NCI-H774 (cell line): ENCODE measurements at regions not wholly inside any gene's neighbourhood (a gene's known extent, or its start where the extent isn't known, plus 50 kb on each side); places are given as distances from the start of the nearest gene placed in this dataset.

Experiments used
- DNase-seq: peaks from one replicate; lab custom pipeline; 2025; lab: John Stamatoyannopoulos, UW

- no peak for DNase-seq
Measured at GRCh38 chr20:11350126-11351005, 567.3 kb upstream of the BTBD3 start.

GRCh38 chr20:11352041-11352440 is 565.7 kb upstream of the BTBD3 start:
- DNase-seq, result peak; percentile 16

GRCh38 chr20:11354846-11355245 is 562.8 kb upstream of the BTBD3 start:
- DNase-seq, result no peak

GRCh38 chr20:11355345-11355744 is 562.3 kb upstream of the BTBD3 start:
- DNase-seq, result no peak

- DNase-seq, result no peak
Measured at GRCh38 chr20:11356061-11356460, 561.6 kb upstream of the BTBD3 start.

GRCh38 chr20:11362450-11362849 is 555.2 kb upstream of the BTBD3 start:
- no peak for DNase-seq

GRCh38 chr20:11364736-11365135 is 553.0 kb upstream of the BTBD3 start:
- no peak for DNase-seq

- no peak for DNase-seq
Measured at GRCh38 chr20:11366660-11367059, 551.0 kb upstream of the BTBD3 start.

GRCh38 chr20:11368499-11368898 is 549.2 kb upstream of the BTBD3 start:
- no peak for DNase-seq

- DNase-seq, result no peak
Measured at GRCh38 chr20:11368965-11369711, 548.6 kb upstream of the BTBD3 start.

- no peak for DNase-seq
Measured at GRCh38 chr20:11371831-11372230, 545.9 kb upstream of the BTBD3 start.

- DNase-seq, result no peak
Measured at GRCh38 chr20:11372876-11373790, 544.6 kb upstream of the BTBD3 start.

- no peak for DNase-seq
Measured at GRCh38 chr20:11375335-11375734, 542.4 kb upstream of the BTBD3 start.

GRCh38 chr20:11375966-11376365 is 541.7 kb upstream of the BTBD3 start:
- DNase-seq, result no peak

- DNase-seq, result no peak
Measured at GRCh38 chr20:11376420-11376819, 541.3 kb upstream of the BTBD3 start.

GRCh38 chr20:11376998-11377397 is 540.7 kb upstream of the BTBD3 start:
- DNase-seq, result no peak

GRCh38 chr20:11377761-11378160 is 539.9 kb upstream of the BTBD3 start:
- no peak for DNase-seq

- DNase-seq, result no peak
Measured at GRCh38 chr20:11378252-11378651, 539.4 kb upstream of the BTBD3 start.

- DNase-seq, result no peak
Measured at GRCh38 chr20:11379257-11380011, 538.3 kb upstream of the BTBD3 start.

GRCh38 chr20:11380283-11380682 is 537.4 kb upstream of the BTBD3 start:
- DNase-seq, result no peak

GRCh38 chr20:11387189-11387754 is 530.4 kb upstream of the BTBD3 start:
- DNase-seq, result no peak
